IPS-20b (cell line): ENCODE measurements at regions not wholly inside any gene's neighbourhood (a gene's known extent, or its start where the extent isn't known, plus 50 kb on each side); places are given as distances from the start of the nearest gene placed in this dataset.

Experiments
- H3K27ac ChIP-seq: one replicate; pipeline ENCODE4 v1.5.1; 2013; ENCODE audit warnings: low read length
- H3K27me3 ChIP-seq: 2 replicates; pipeline ENCODE4 v1.6.1; 2013; ENCODE audit warnings: mild to moderate bottlenecking, low read length, inconsistent platforms; ENCODE audit not compliant: insufficient read depth
- H3K36me3 ChIP-seq: 2 replicates; pipeline ENCODE4 v1.6.1; 2013; ENCODE audit warnings: low read depth, mild to moderate bottlenecking, inconsistent platforms, low read length, moderate library complexity; ENCODE audit not compliant: insufficient read depth
- H3K4me1 ChIP-seq: 2 replicates; pipeline ENCODE4 v1.6.1; 2013; ENCODE audit warnings: mild to moderate bottlenecking, control low read depth, inconsistent platforms, low read length, moderate library complexity; ENCODE audit not compliant: insufficient read depth
- H3K4me3 ChIP-seq: 2 replicates; pipeline ENCODE4 v1.5.1; 2013; ENCODE audit warnings: mild to moderate bottlenecking, low read length, inconsistent platforms
- H3K9ac ChIP-seq: 2 replicates; pipeline ENCODE4 v1.6.1; 2013; ENCODE audit warnings: low read depth, mild to moderate bottlenecking, inconsistent platforms, low read length, moderate library complexity
- H3K9me3 ChIP-seq: 2 replicates; pipeline ENCODE4 v1.6.1; 2013; ENCODE audit warnings: mild to moderate bottlenecking, low read depth, low read length, inconsistent platforms; ENCODE audit not compliant: insufficient read depth

DNA sequence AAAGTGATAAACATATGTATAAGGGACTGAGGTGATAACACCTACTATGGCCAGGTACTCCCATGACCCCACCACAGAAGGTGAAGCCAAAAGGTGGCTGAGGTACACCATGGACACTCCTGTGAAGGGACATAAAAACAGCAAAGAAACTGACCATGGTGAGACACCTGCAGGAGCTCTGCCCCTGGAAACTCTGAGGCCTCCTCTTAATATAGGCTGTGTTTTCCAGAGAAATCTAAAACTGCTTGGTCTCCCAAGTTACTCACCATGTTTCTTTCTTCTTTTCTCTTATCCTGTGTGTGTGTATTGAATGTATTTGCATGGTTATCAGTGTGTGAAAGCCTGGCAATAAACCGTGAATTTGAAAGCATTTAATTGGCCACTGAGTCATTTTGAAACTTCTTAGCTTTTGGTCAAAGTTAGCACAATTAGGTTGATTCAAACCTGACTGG, 739.3 kb upstream of the GCFC2 start:
- peaks cover 5% of the 10 kb centered on the region; the same call in 1 of the 2 replicates for H3K9me3 ChIP-seq
- H3K9ac ChIP-seq = no peak overlapping the region
- H3K36me3 ChIP-seq = no peaks in the 10 kb centered on the region
- no peak overlapping the region for H3K4me3 ChIP-seq
- H3K27ac ChIP-seq = no peak overlapping the region
- H3K4me1 ChIP-seq = peaks cover 7% of the 10 kb centered on the region; the same call in 1 of the 2 replicates
- no peaks in the 10 kb centered on the region for H3K27me3 ChIP-seq

DNA sequence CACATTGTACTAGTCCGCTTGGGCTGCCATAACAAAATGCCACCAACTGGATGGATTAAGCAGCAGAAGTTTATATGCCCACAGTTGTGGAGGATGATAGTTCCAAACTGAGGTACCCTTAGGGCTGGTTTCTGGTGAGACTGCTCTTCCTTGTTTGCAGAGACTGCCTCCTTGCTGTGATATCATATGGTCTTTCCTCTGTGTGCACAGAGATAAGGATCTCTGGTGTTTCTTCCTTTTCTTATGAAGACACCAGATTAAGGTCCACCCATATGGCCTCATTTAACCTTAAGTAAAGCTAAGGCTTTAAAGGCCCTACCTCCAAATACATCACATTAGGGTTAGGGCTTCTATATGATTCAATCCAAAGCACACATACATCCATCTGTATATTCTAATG, 738.2 kb upstream of the GCFC2 start:
- Histone ChIP-seq H3K27me3 (no peaks in the 10 kb centered on the region), H3K36me3 (no peaks in the 10 kb centered on the region), H3K27ac (no peak overlapping the region), H3K4me1 (peaks cover 7% of the 10 kb centered on the region; the same call in 1 of the 2 replicates), H3K9me3 (peaks cover 9% of the 10 kb centered on the region), H3K4me3 (no peak overlapping the region), H3K9ac (no peak overlapping the region)

DNA sequence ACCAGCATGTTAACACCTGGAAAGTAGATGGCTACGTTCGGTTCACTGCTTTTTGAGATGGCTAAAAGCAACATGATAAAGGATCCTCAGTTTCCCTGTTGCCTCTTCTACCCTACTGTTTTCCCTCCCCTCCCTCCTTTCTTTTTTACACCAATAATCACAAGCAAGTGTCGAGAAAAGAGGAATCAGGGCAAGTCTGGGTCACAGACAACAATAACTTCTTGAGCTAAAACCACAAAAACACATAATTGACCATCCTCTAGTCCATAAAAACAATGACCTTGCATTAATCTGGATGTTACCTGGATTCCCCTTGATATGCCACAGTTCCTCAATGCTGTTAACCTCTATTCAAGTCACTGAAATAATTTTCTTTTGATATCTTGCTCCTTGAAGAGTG, 736.6 kb upstream of the GCFC2 start:
- Histone ChIP-seq H3K4me1 (peaks cover 7% of the 10 kb centered on the region; the same call in 1 of the 2 replicates), H3K9me3 (peaks cover 9% of the 10 kb centered on the region), H3K36me3 (no peaks in the 10 kb centered on the region), H3K27me3 (no peaks in the 10 kb centered on the region), H3K9ac (peak overlapping the region; percentile 11; the same call in 1 of the 2 replicates), H3K27ac (no peak overlapping the region), H3K4me3 (no peak overlapping the region)

DNA sequence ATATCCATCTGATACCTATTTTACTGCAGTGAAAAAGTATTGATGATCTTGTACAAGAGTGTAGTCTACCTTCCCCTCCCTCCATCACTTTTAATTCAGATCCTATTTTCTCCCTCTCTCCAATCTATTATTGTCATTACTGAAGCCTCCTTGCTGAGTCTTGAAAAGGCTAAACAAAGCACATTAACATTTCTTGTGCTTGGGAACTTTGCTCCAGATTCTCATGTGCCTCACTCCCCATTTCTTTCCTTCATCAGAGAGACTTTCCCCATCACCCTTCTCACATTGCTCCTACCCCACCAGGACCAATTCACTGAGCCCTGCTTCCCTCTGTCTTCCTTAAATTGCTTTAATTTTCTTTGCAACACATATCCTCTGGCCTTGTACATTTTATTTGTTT, 736.2 kb upstream of the GCFC2 start:
- no peaks in the 10 kb centered on the region for H3K27me3 ChIP-seq
- no peaks in the 10 kb centered on the region for H3K36me3 ChIP-seq
- H3K4me3 ChIP-seq = no peak overlapping the region
- peaks cover 9% of the 10 kb centered on the region for H3K9me3 ChIP-seq
- H3K4me1 ChIP-seq = peaks cover 7% of the 10 kb centered on the region; the same call in 1 of the 2 replicates
- peak overlapping the region; percentile 22 for H3K27ac ChIP-seq
- H3K9ac ChIP-seq = peak overlapping the region; percentile 11; the same call in 1 of the 2 replicates

DNA sequence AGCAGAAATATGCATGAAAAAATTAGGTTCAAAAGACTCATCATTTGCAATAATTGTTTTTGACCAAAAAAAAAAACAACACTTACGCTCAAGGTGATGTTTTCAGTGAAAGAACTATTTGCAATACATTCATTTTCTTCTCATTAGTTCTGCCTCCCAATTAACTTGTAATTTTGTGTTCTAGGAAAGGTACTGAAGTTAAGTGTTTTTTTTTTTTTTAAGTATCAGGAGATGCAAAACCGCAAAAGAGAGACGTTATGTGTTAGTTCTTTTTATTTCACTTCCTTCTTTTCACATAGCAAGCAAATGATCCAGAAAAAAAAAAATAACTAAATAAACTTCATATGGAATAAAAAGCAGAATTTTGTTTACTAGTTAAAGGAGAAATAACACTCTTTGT, 735.2 kb upstream of the GCFC2 start:
- peaks cover 9% of the 10 kb centered on the region for H3K9me3 ChIP-seq
- no peaks in the 10 kb centered on the region for H3K27me3 ChIP-seq
- no peak overlapping the region for H3K4me3 ChIP-seq
- H3K9ac ChIP-seq = no peak overlapping the region
- H3K27ac ChIP-seq = no peak overlapping the region
- peaks cover 7% of the 10 kb centered on the region; the same call in 1 of the 2 replicates for H3K4me1 ChIP-seq
- H3K36me3 ChIP-seq = no peaks in the 10 kb centered on the region

DNA sequence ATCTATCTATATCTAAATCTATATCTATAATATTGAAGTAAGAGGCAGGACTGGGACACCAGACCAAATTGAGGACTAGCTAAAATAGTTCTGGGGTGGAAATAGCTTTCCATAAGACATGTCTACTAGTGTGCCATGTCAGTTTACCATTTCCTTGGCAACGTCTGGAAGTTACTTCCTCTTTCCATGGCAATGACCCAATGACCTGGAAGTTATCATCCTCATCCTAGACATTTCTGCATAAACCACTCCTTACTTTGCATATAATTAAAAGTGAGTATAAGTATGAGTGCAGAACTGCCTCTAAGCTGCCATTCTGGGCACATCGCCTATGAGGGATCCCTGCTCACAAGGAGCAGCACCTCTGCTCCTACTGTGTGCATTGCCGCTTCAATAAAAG, 734.0 kb upstream of the GCFC2 start:
- H3K9me3 ChIP-seq = peaks cover 9% of the 10 kb centered on the region
- no peaks in the 10 kb centered on the region for H3K36me3 ChIP-seq
- no peak overlapping the region for H3K27ac ChIP-seq
- no peak overlapping the region for H3K9ac ChIP-seq
- H3K4me1 ChIP-seq = peaks cover 7% of the 10 kb centered on the region; the same call in 1 of the 2 replicates
- no peak overlapping the region for H3K4me3 ChIP-seq
- H3K27me3 ChIP-seq = no peaks in the 10 kb centered on the region

DNA sequence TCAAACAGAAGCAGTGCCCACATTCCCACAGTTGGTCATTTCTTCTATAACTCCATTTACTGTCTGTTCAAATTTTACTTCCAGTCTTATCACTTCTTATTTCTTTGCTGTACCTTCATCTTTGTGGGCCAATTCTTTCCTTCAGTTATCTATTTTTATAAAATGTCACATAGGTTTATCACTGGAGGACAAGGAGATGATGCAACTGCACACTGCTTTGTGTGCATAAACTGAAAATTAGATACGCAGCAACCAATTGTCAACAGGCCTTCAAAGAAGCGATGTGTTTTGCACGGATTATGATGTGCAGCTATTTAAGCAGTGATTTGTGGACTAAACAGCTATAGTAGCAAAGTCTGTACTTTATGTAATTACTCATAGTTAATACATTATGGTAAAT, 726.8 kb upstream of the GCFC2 start:
- Histone ChIP-seq H3K4me1 (no peaks in the 10 kb centered on the region), H3K36me3 (no peaks in the 10 kb centered on the region), H3K4me3 (no peak overlapping the region), H3K9ac (no peak overlapping the region), H3K9me3 (no peaks in the 10 kb centered on the region), H3K27me3 (no peaks in the 10 kb centered on the region), H3K27ac (no peak overlapping the region)

DNA sequence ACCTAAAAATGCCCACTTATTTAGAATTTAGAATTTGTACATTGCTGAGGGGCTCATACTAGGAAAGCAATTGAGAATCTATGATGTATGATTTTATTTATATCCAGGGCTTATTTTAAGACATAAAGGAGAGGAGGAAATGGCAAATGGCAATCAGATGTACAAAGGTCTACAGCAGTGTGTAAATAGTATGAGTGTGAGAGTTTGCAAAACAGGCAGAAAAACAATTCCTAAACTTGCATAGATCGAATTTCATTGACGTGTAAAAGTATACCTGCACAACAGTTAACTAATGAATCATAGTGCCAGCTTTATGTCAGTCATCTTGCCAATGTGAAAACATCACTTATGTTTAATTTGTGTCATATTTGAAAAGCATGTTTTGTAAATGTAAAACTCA, 718.7 kb upstream of the GCFC2 start:
- H3K4me1 ChIP-seq = peaks cover 7% of the 10 kb centered on the region; the same call in 1 of the 2 replicates
- H3K36me3 ChIP-seq = no peaks in the 10 kb centered on the region
- H3K9me3 ChIP-seq = no peaks in the 10 kb centered on the region
- H3K27me3 ChIP-seq = no peaks in the 10 kb centered on the region
- no peak overlapping the region for H3K4me3 ChIP-seq
- H3K27ac ChIP-seq = no peak overlapping the region
- H3K9ac ChIP-seq = no peak overlapping the region

DNA sequence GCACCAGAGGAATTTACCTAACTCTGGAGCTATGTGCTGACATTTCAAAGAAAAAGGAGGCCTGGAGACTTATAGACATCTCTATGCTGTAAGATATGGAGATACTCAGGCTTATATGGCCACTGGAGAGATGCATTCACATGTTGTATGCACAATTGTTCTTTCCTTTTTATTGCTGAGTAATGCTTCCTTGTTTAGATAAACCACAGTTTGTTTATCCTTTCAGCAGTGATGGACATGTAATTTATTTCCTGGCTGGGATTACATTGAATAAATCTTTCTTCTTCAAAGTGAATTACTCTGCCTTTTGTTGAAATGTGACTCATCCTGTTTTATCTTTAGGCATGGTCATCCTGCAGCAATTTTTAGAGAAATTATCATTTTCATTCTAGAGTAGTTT, 716.7 kb upstream of the GCFC2 start:
- Histone ChIP-seq H3K4me3 (no peak overlapping the region), H3K27ac (no peak overlapping the region), H3K4me1 (peaks cover 7% of the 10 kb centered on the region; the same call in 1 of the 2 replicates), H3K36me3 (no peaks in the 10 kb centered on the region), H3K27me3 (no peaks in the 10 kb centered on the region), H3K9me3 (no peaks in the 10 kb centered on the region), H3K9ac (no peak overlapping the region)

DNA sequence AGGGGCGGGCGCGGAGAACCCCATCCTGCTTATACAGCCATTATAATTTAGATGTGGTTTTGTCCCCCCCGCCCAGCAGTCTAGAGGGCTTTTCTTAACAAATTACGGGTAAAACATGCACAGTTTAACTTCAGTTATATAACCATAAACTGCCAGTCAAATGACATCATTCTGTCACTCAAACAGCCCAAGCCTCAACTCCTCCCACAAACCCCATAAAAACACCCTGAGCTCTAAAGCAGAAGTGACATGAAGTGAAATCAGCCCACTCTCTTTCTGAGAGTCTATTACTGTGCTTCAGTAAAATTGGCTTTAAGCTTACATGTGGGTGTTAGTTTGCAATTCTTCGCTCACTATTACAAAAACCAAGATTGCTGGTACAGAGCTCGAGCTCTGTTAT, 705.1 kb upstream of the GCFC2 start:
- Histone ChIP-seq H3K4me1 (no peaks in the 10 kb centered on the region; the same call in 1 of the 2 replicates), H3K9ac (no peak overlapping the region), H3K4me3 (no peak overlapping the region), H3K27ac (no peak overlapping the region), H3K9me3 (no peaks in the 10 kb centered on the region), H3K36me3 (no peaks in the 10 kb centered on the region), H3K27me3 (no peaks in the 10 kb centered on the region)

DNA sequence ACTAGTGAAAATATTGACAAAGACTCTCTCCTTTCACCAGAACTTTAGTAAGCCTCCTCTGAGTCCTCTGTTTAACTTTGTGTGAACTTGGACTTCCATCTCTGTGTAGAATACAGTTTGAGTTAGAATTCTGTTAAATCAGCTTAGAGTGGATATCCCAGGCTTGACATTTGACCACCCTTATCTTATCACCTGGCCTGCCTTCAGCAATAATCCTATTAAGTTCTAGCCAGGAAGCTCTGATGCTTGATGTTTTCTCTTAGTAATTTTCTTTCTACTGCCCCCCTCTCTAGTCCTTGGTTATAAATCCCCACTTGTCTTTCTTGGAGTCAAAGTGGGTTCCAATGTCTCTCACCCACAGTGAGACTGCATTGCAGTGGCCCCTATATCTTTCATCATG, 702.7 kb upstream of the GCFC2 start:
- no peaks in the 10 kb centered on the region; the same call in 1 of the 2 replicates for H3K4me1 ChIP-seq
- H3K27me3 ChIP-seq = no peaks in the 10 kb centered on the region
- H3K9ac ChIP-seq = no peak overlapping the region
- H3K9me3 ChIP-seq = no peaks in the 10 kb centered on the region
- no peak overlapping the region for H3K27ac ChIP-seq
- H3K36me3 ChIP-seq = no peaks in the 10 kb centered on the region
- no peak overlapping the region for H3K4me3 ChIP-seq

DNA sequence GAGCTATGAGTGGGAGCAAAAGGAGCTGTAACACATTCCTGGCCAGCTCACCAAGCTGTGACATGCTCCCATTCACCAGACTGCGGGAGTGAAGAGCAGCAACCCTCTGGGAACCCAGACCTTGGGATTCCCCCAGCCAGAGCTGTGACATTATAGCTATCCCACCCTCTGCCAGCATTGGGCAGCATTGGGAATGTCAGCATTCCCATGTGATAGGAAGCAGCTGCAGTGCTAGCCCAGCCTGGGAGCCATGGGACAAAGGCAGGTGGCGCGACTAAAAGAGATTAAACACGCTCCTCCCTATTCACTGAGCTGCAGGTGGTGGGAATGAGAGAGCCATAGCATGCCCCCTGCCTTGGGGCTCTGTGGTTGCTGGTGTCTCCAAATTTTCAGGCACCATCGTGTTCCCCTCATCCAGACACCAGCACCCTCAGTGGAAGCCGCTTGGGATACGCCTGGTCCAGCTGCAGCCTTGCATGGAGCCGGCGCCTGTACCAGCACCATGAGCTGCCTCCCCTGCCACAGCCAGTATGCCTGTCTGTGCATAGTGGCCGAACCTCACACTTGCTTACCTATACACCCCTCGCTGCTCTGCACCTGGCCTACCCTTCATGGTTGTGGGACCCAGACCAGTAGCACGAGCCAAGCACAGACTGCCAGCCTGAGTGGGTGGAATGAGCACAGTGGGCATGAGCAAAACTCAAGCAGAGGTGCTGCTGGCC, 695.6 kb upstream of the GCFC2 start:
- no peak overlapping the region for H3K4me3 ChIP-seq
- H3K4me1 ChIP-seq = no peaks in the 10 kb centered on the region
- no peak overlapping the region for H3K27ac ChIP-seq
- no peaks in the 10 kb centered on the region for H3K27me3 ChIP-seq
- peaks cover 24% of the 10 kb centered on the region for H3K9me3 ChIP-seq
- H3K9ac ChIP-seq = no peak overlapping the region
- no peaks in the 10 kb centered on the region for H3K36me3 ChIP-seq
